Trophoblast cell (in vitro differentiated cells and primary cell): ENCODE measurements at regions not wholly inside any gene's neighbourhood (a gene's known extent, or its start where the extent isn't known, plus 50 kb on each side); places are given as distances from the start of the nearest gene placed in this dataset.

Source experiments
- DNase-seq, 2 donors: peaks; one replicate each; pipeline ENCODE4 v3.0.0-alpha.2; 2016
- H2AFZ ChIP-seq: 2 replicates; pipeline ENCODE4 v1.6.1; 2013; ENCODE audit warnings: low read length, moderate library complexity, mild to moderate bottlenecking; ENCODE audit not compliant: insufficient read depth, poor library complexity
- H2AK5ac ChIP-seq: 2 replicates; pipeline ENCODE4 v1.6.1; 2013; ENCODE audit warnings: mild to moderate bottlenecking, low read length
- H2BK120ac ChIP-seq: 2 replicates; pipeline ENCODE4 v1.6.1; 2013; ENCODE audit warnings: low read length, mild to moderate bottlenecking, moderate library complexity; ENCODE audit not compliant: insufficient read depth, poor library complexity
- H2BK12ac ChIP-seq: 2 replicates; pipeline ENCODE4 v1.6.1; 2013; ENCODE audit warnings: mild to moderate bottlenecking, low read length, moderate library complexity
- H2BK5ac ChIP-seq: 2 replicates; pipeline ENCODE4 v1.6.1; 2013; ENCODE audit warnings: low read length, low read depth, moderate library complexity, mild to moderate bottlenecking; ENCODE audit not compliant: poor library complexity
- H3K14ac ChIP-seq: 2 replicates; pipeline ENCODE4 v1.6.1; 2013; ENCODE audit warnings: mild to moderate bottlenecking, low read length
- H3K18ac ChIP-seq: 2 replicates; pipeline ENCODE4 v1.6.1; 2013; ENCODE audit warnings: mild to moderate bottlenecking, low read length
- H3K23ac ChIP-seq: 2 replicates; pipeline ENCODE4 v1.6.1; 2013; ENCODE audit warnings: low read length
- H3K27ac ChIP-seq: 2 replicates; pipeline ENCODE4 v1.5.1; 2013; ENCODE audit warnings: low read depth, mild to moderate bottlenecking, inconsistent platforms, low read length, moderate library complexity
- H3K27me3 ChIP-seq: 2 replicates; pipeline ENCODE4 v1.6.1; 2013; ENCODE audit warnings: inconsistent platforms, mild to moderate bottlenecking, low read length, moderate library complexity; ENCODE audit not compliant: insufficient read depth
- H3K36me3 ChIP-seq, 2 experiments: 1 replicate in 1 of 2; 2 replicates in 1 of 2; pipeline ENCODE4 v1.6.1; 2013; ENCODE audit warnings: low read length in 2 of 2, mild to moderate bottlenecking in 2 of 2, moderate library complexity in 1 of 2; ENCODE audit not compliant: insufficient read depth in 2 of 2, control insufficient read depth in 1 of 2
- H3K4ac ChIP-seq: 2 replicates; pipeline ENCODE4 v1.6.1; 2013; ENCODE audit warnings: low read depth, mild to moderate bottlenecking, low read length, moderate library complexity
- H3K4me1 ChIP-seq, 2 experiments: 1 replicate in 1 of 2; 2 replicates in 1 of 2; pipeline ENCODE4 v1.6.1; 2013; ENCODE audit warnings: low read length in 2 of 2, mild to moderate bottlenecking in 2 of 2, moderate library complexity in 1 of 2; ENCODE audit not compliant: insufficient read depth in 2 of 2, control insufficient read depth in 1 of 2
- H3K4me2 ChIP-seq: 2 replicates; pipeline ENCODE4 v1.6.1; 2013; ENCODE audit warnings: inconsistent platforms, mild to moderate bottlenecking, low read length, moderate library complexity
- H3K4me3 ChIP-seq: 2 replicates; pipeline ENCODE4 v1.5.1; 2013; ENCODE audit warnings: mild to moderate bottlenecking, low read depth, low read length, inconsistent platforms
- H3K79me1 ChIP-seq: one replicate; pipeline ENCODE4 v1.6.1; 2013; ENCODE audit warnings: low read length
- H3K79me2 ChIP-seq: 2 replicates; pipeline ENCODE4 v1.6.1; 2013; ENCODE audit warnings: low read length, mild to moderate bottlenecking; ENCODE audit not compliant: control insufficient read depth, insufficient read depth, poor library complexity
- H3K9ac ChIP-seq: 2 replicates; pipeline ENCODE4 v1.6.1; 2013; ENCODE audit warnings: mild to moderate bottlenecking, low read length
- H3K9me3 ChIP-seq: 2 replicates; pipeline ENCODE4 v1.6.1; 2013; ENCODE audit warnings: low read depth, mild to moderate bottlenecking, control low read depth, inconsistent platforms, low read length; ENCODE audit not compliant: insufficient read depth
- H4K12ac ChIP-seq: 2 replicates; pipeline ENCODE4 v1.6.1; 2013; ENCODE audit warnings: low read depth, mild to moderate bottlenecking, low read length, moderate library complexity
- H4K8ac ChIP-seq: 2 replicates; pipeline ENCODE4 v1.6.1; 2013; ENCODE audit warnings: low read depth, mild to moderate bottlenecking, low read length, moderate library complexity
- H4K91ac ChIP-seq: one replicate; pipeline ENCODE4 v1.6.1; 2013; ENCODE audit warnings: low read depth, mild to moderate bottlenecking, low read length, moderate library complexity
- WGBS: extraction: QIAGEN DNeasy Blood & Tissue Kit; methylation state at CpG from one replicate; pipeline ENCODE4 v1.1.7; 2013; ENCODE audit warnings: missing lambda C conversion rate; ENCODE audit not compliant: insufficient read length, insufficient coverage; ENCODE audit errors: extremely low coverage; 5-methylcytosine and 5-hydroxymethylcytosine counted together

DNA sequence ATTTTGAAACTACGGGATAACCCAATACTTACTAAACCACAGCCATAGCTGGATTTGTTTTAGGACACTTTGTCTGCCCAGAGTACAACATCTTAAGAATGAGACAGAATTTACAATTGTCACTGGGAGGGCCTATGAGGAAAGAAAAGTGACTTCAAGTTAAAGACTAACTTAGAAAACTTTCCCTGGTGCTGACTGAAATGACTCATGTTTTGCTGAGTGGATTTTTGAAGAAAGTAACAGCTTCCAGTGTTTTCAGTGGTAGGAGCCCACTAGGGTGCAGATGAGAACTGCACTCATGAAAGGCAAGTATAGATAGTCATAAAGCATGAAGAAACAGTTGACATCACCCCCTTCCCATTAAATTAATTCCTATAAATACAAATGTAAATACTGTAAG lies 988.2 kb upstream of the MAP3K7 start:
- H3K9me3 ChIP-seq: no peaks in the 10 kb centered on the region
- H3K27ac ChIP-seq: no peak overlapping the region
- H3K4me1 ChIP-seq: no peaks in the 10 kb centered on the region
- no peak overlapping the region for H2BK12ac ChIP-seq
- H3K4me3 ChIP-seq: no peak overlapping the region
- H4K8ac ChIP-seq: no peak overlapping the region
- no peaks in the 10 kb centered on the region for H3K79me2 ChIP-seq
- H2AFZ ChIP-seq: no peak overlapping the region
- no peak overlapping the region for H3K14ac ChIP-seq
- H2BK5ac ChIP-seq: no peak overlapping the region
- H3K23ac ChIP-seq: no peak overlapping the region
- H3K9ac ChIP-seq: no peak overlapping the region
- no peak overlapping the region for H2AK5ac ChIP-seq
- H3K27me3 ChIP-seq: no peaks in the 10 kb centered on the region
- H4K91ac ChIP-seq: no peak overlapping the region
- H3K4me2 ChIP-seq: no peak overlapping the region
- no peak overlapping the region for H3K18ac ChIP-seq
- no peaks in the 10 kb centered on the region for H3K36me3 ChIP-seq
- no peak overlapping the region for H3K4ac ChIP-seq
- no peaks in the 10 kb centered on the region for H3K79me1 ChIP-seq
- no CpG with 5 or more reads among the region's 1 CpG for WGBS
- DNase-seq: no peak
- no peak overlapping the region for H4K12ac ChIP-seq
- no peak overlapping the region for H2BK120ac ChIP-seq

DNA sequence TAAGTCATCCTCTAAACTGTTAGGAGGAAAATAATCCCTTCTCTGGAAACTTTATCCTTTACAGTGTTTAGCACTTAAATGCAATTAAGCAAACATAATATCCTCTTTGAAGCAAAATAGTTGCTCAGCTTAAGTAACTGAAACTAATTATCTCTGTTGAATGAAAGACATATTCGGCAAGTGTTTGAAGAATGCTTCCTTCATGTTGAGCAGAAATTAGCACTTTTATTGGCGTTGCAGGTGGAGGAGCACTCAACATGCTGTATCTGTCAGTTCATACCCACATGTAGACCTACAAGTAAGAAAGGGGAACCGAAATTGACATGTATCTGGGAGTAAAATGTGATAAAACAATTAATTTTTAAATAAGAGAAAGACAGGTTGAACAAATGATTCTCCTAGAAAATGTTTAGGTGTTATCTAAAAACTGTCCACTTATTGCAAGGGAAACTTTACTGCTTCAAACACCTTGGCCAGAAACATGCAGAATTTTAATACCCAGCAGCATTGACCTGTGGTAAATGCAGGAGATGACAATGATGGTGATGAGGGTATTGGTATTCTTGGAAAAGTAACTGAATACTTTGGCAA lies 987.0 kb upstream of the MAP3K7 start:
- no peaks in the 10 kb centered on the region for H3K4me1 ChIP-seq
- no peak overlapping the region for H4K12ac ChIP-seq
- no peak overlapping the region for H2AK5ac ChIP-seq
- H3K79me2 ChIP-seq: no peaks in the 10 kb centered on the region
- H3K9me3 ChIP-seq: no peaks in the 10 kb centered on the region
- no peak overlapping the region for H3K18ac ChIP-seq
- no peaks in the 10 kb centered on the region for H3K36me3 ChIP-seq
- H3K9ac ChIP-seq: no peak overlapping the region
- H3K27ac ChIP-seq: no peak overlapping the region
- H3K27me3 ChIP-seq: no peaks in the 10 kb centered on the region
- no peak overlapping the region for H3K23ac ChIP-seq
- H2BK5ac ChIP-seq: no peak overlapping the region
- no peak overlapping the region for H2BK120ac ChIP-seq
- no peak overlapping the region for H3K4me3 ChIP-seq
- H3K14ac ChIP-seq: no peak overlapping the region
- H4K8ac ChIP-seq: no peak overlapping the region
- H2BK12ac ChIP-seq: no peak overlapping the region
- no peak overlapping the region for H2AFZ ChIP-seq
- no peak overlapping the region for H3K4ac ChIP-seq
- H3K79me1 ChIP-seq: no peaks in the 10 kb centered on the region
- DNase-seq: no peak
- no CpG with 5 or more reads among the region's 3 CpGs for WGBS
- H4K91ac ChIP-seq: no peak overlapping the region
- H3K4me2 ChIP-seq: no peak overlapping the region

- H2AFZ ChIP-seq: no peak overlapping the region
- H3K9me3 ChIP-seq: no peaks in the 10 kb centered on the region
- no peaks in the 10 kb centered on the region for H3K4me1 ChIP-seq
- no peak overlapping the region for H2BK12ac ChIP-seq
- H3K4me2 ChIP-seq: no peak overlapping the region
- H2AK5ac ChIP-seq: no peak overlapping the region
- H3K4me3 ChIP-seq: no peak overlapping the region
- H3K36me3 ChIP-seq: no peaks in the 10 kb centered on the region
- no peaks in the 10 kb centered on the region for H3K79me2 ChIP-seq
- H4K8ac ChIP-seq: no peak overlapping the region
- no peak for DNase-seq
- no peaks in the 10 kb centered on the region for H3K27me3 ChIP-seq
- H3K27ac ChIP-seq: no peak overlapping the region
- H2BK120ac ChIP-seq: no peak overlapping the region
- no peak overlapping the region for H3K9ac ChIP-seq
- no peak overlapping the region for H3K18ac ChIP-seq
- H3K4ac ChIP-seq: no peak overlapping the region
- no peak overlapping the region for H2BK5ac ChIP-seq
- WGBS: no CpG with 5 or more reads among the region's 3 CpGs
- H3K79me1 ChIP-seq: no peaks in the 10 kb centered on the region
- no peak overlapping the region for H4K12ac ChIP-seq
- no peak overlapping the region for H3K14ac ChIP-seq
- H4K91ac ChIP-seq: no peak overlapping the region
- no peak overlapping the region for H3K23ac ChIP-seq
Observed at GRCh38 chr6:91572878-91573277, 986.0 kb upstream of the MAP3K7 start.

- Histone ChIP-seq H4K91ac (no peak overlapping the region), H3K23ac (no peak overlapping the region), H3K4ac (no peak overlapping the region), H3K36me3 (no peaks in the 10 kb centered on the region), H3K79me1 (no peaks in the 10 kb centered on the region), H3K79me2 (no peaks in the 10 kb centered on the region), H3K4me2 (no peak overlapping the region), H3K4me1 (no peaks in the 10 kb centered on the region), H2BK5ac (no peak overlapping the region), H3K14ac (no peak overlapping the region), H3K9me3 (no peaks in the 10 kb centered on the region), H2BK120ac (no peak overlapping the region), H3K9ac (no peak overlapping the region), H3K18ac (no peak overlapping the region), H4K8ac (no peak overlapping the region), H3K4me3 (no peak overlapping the region), H2BK12ac (no peak overlapping the region), H4K12ac (no peak overlapping the region), H2AK5ac (no peak overlapping the region), H3K27ac (no peak overlapping the region), H3K27me3 (no peaks in the 10 kb centered on the region), H2AFZ (no peak overlapping the region)
- DNase-seq: no peak
- WGBS: no CpG with 5 or more reads among the region's 2 CpGs
Observed at GRCh38 chr6:91569071-91569470, 982.2 kb upstream of the MAP3K7 start.
